ENCODE measurements at regions not wholly inside any gene's neighbourhood (a gene's known extent, or its start where the extent isn't known, plus 50 kb on each side); places are given as distances from the start of the nearest gene placed in this dataset.
"Not testable (repeated sequence)": the region's sequence is repeated elsewhere in the genome, so short reads cannot be mapped to it uniquely, and the experiment has no call there.

- DNase-seq (ENCODE audit: low read depth in 2 of 3, low spot score in 1 of 3) = no peak
Observed at GRCh38 chr5:6321078-6321477, 57.3 kb downstream of the MED10 start.

GRCh38 chr5:6319116-6319515, 59.2 kb downstream of the MED10 start:
- DNase-seq (ENCODE audit: low read depth in 2 of 3, low spot score in 1 of 3) = no peak

GRCh38 chr5:6317116-6317798, 61.1 kb downstream of the MED10 start:
- no peak for DNase-seq (ENCODE audit: low read depth in 2 of 3, low spot score in 1 of 3)

- no peak for DNase-seq (ENCODE audit: low read depth in 2 of 3, low spot score in 1 of 3)
Observed at GRCh38 chr5:6315580-6315979, 62.8 kb downstream of the MED10 start.

- no peak for DNase-seq (ENCODE audit: low read depth in 2 of 3, low spot score in 1 of 3)
Observed at GRCh38 chr5:6311568-6312501, 66.5 kb downstream of the MED10 start.

GRCh38 chr5:6309949-6310348, 68.4 kb downstream of the MED10 start:
- DNase-seq (ENCODE audit: low read depth in 2 of 3, low spot score in 1 of 3) = no peak

- no peak for DNase-seq (ENCODE audit: low read depth in 2 of 3, low spot score in 1 of 3)
Observed at GRCh38 chr5:6308683-6309082, 69.7 kb downstream of the MED10 start.

GRCh38 chr5:6307304-6307703, 71.0 kb downstream of the MED10 start:
- DNase-seq (ENCODE audit: low read depth in 2 of 3, low spot score in 1 of 3) = no peak

- DNase-seq (ENCODE audit: low read depth in 2 of 3, low spot score in 1 of 3) = no peak
Observed at GRCh38 chr5:6305853-6306252, 72.5 kb downstream of the MED10 start.

GRCh38 chr5:6302684-6303083, 75.7 kb downstream of the MED10 start:
- DNase-seq (ENCODE audit: low read depth in 2 of 3, low spot score in 1 of 3) = peak in 1 of 3 donors; percentile 1

- DNase-seq (ENCODE audit: low read depth in 2 of 3, low spot score in 1 of 3) = no peak
Observed at GRCh38 chr5:6302075-6302474, 76.3 kb downstream of the MED10 start.

- no peak for DNase-seq (ENCODE audit: low read depth in 2 of 3, low spot score in 1 of 3)
Observed at GRCh38 chr5:6296524-6296923, 81.8 kb downstream of the MED10 start.

- DNase-seq (ENCODE audit: low read depth in 2 of 3, low spot score in 1 of 3) = no peak
Observed at GRCh38 chr5:6291961-6292360, 86.4 kb downstream of the MED10 start.

- DNase-seq (ENCODE audit: low read depth in 2 of 3, low spot score in 1 of 3) = no peak
Observed at GRCh38 chr5:6289239-6289638, 89.1 kb downstream of the MED10 start.

GRCh38 chr5:6287176-6287575, 91.2 kb downstream of the MED10 start:
- no peak for DNase-seq (ENCODE audit: low read depth in 2 of 3, low spot score in 1 of 3)

GRCh38 chr5:6286404-6286803, 91.9 kb downstream of the MED10 start:
- no peak for DNase-seq (ENCODE audit: low read depth in 2 of 3, low spot score in 1 of 3)

GRCh38 chr5:6284491-6284890, 93.9 kb downstream of the MED10 start:
- DNase-seq (ENCODE audit: low read depth in 2 of 3, low spot score in 1 of 3) = not testable (repeated sequence)

GRCh38 chr5:6282352-6282751, 96.0 kb downstream of the MED10 start:
- DNase-seq (ENCODE audit: low read depth in 2 of 3, low spot score in 1 of 3) = no peak

- no peak for DNase-seq (ENCODE audit: low read depth in 2 of 3, low spot score in 1 of 3)
Observed at GRCh38 chr5:6281818-6282217, 96.5 kb downstream of the MED10 start.

- DNase-seq (ENCODE audit: low read depth in 2 of 3, low spot score in 1 of 3) = no peak
Observed at GRCh38 chr5:6280425-6281100, 97.8 kb downstream of the MED10 start.

- no peak for DNase-seq (ENCODE audit: low read depth in 2 of 3, low spot score in 1 of 3)
Observed at GRCh38 chr5:6279607-6280006, 98.7 kb downstream of the MED10 start.

Data from stimulated activated CD4-positive, alpha-beta T cell treated with anti-CD3 and anti-CD28 coated beads, Interleukin-12 subunit alpha, Interleukin-12 subunit beta, amount 100 ng/mL, for 48 hours (primary cell).